ENCODE measurements at regions not wholly inside any gene's neighbourhood (a gene's known extent, or its start where the extent isn't known, plus 50 kb on each side); places are given as distances from the start of the nearest gene placed in this dataset.

GRCh38 chrY:8570384-8570783, 766.9 kb upstream of the TSPY4 start:
- TF ChIP-seq POLR2A (IDR thresholded peaks at IDR 0.05) (no peak), CTCF (IDR thresholded peaks at IDR 0.05) (no peak)

Data from breast epithelium (tissue), 3 donors.